GM04504 (cell line): ENCODE measurements at regions not wholly inside any gene's neighbourhood (a gene's known extent, or its start where the extent isn't known, plus 50 kb on each side); places are given as distances from the start of the nearest gene placed in this dataset.
"Not testable (repeated sequence)": the region's sequence is repeated elsewhere in the genome, so short reads cannot be mapped to it uniquely, and the experiment has no call there.

ENCODE experiments used
- DNase-seq: peaks from one replicate; pipeline ENCODE4 v3.0.0-alpha.2; 2012; ENCODE audit warnings: low read depth

GRCh38 chr6:27623103-27623502 lies 150.2 kb upstream of the ZNF184 start:
- no peak for DNase-seq

GRCh38 chr6:27619436-27619835 lies 146.5 kb upstream of the ZNF184 start:
- no peak for DNase-seq

- DNase-seq, result no peak
Measured at GRCh38 chr6:27617700-27618689, 145.1 kb upstream of the ZNF184 start.

- no peak for DNase-seq
Measured at GRCh38 chr6:27617046-27617687, 144.3 kb upstream of the ZNF184 start.

- no peak for DNase-seq
Measured at GRCh38 chr6:27616328-27617045, 143.6 kb upstream of the ZNF184 start.

- no peak for DNase-seq
Measured at GRCh38 chr6:27611451-27611850, 138.5 kb upstream of the ZNF184 start.

GRCh38 chr6:27608916-27609883 lies 136.3 kb upstream of the ZNF184 start:
- no peak for DNase-seq

GRCh38 chr6:27605401-27606342 lies 132.8 kb upstream of the ZNF184 start:
- no peak for DNase-seq

- DNase-seq, result no peak
Measured at GRCh38 chr6:27604986-27605385, 132.1 kb upstream of the ZNF184 start.

GRCh38 chr6:27601668-27602254 lies 128.9 kb upstream of the ZNF184 start:
- no peak for DNase-seq

GRCh38 chr6:27599859-27600532 lies 127.1 kb upstream of the ZNF184 start:
- no peak for DNase-seq

- not testable (repeated sequence) for DNase-seq
Measured at GRCh38 chr6:27597031-27597567, 124.2 kb upstream of the ZNF184 start.

GRCh38 chr6:27593861-27594260 lies 121.0 kb upstream of the ZNF184 start:
- DNase-seq, result no peak

- DNase-seq, result no peak
Measured at GRCh38 chr6:27593200-27593818, 120.4 kb upstream of the ZNF184 start.

- no peak for DNase-seq
Measured at GRCh38 chr6:27592481-27593199, 119.7 kb upstream of the ZNF184 start.

GRCh38 chr6:27591699-27592480 lies 119.0 kb upstream of the ZNF184 start:
- DNase-seq, result no peak

GRCh38 chr6:27585316-27585715 lies 112.4 kb upstream of the ZNF184 start:
- not testable (repeated sequence) for DNase-seq
